HCT116 (cell line): ENCODE measurements at regions not wholly inside any gene's neighbourhood (a gene's known extent, or its start where the extent isn't known, plus 50 kb on each side); places are given as distances from the start of the nearest gene placed in this dataset.

ENCODE experiments used
- EZH2 ChIP-seq: fragments of 200-600 bp; sonication (generic); IDR thresholded peaks from 2 replicates; pipeline ENCODE4 v1.6.1; 2017; ENCODE audit warnings: antibody characterized with exemption, mixed run types
- EZH2phosphoT487 ChIP-seq: fragments of 200-600 bp; IDR thresholded peaks from 2 replicates; pipeline ENCODE4 v1.6.1; 2018; ENCODE audit warnings: antibody characterized with exemption, borderline replicate concordance
- JUND ChIP-seq: IDR thresholded peaks from 2 replicates; pipeline ENCODE4 v1.6.1; 2012
- POLR2A ChIP-seq: IDR thresholded peaks from 2 replicates; pipeline ENCODE4 v1.7.0; 2011; ENCODE audit warnings: borderline replicate concordance; ENCODE audit not compliant: insufficient read depth, insufficient read length; ENCODE audit errors: extremely low read depth
- POLR2AphosphoS5 ChIP-seq: IDR thresholded peaks from 2 replicates; pipeline ENCODE4 v1.6.1; 2011; ENCODE audit warnings: mild to moderate bottlenecking, low read depth, low read length, moderate library complexity
- TCF7L2 ChIP-seq: IDR thresholded peaks from 2 replicates; pipeline ENCODE4 v1.7.0; 2011; ENCODE audit warnings: borderline replicate concordance, inconsistent platforms; ENCODE audit not compliant: insufficient read depth, insufficient read length; ENCODE audit errors: extremely low read depth
- ZNF274 ChIP-seq: fragments of 200-500 bp; sonication (Bioruptor generic); IDR thresholded peaks from 2 replicates; pipeline ENCODE4 v1.6.1; 2014; ENCODE audit warnings: mild to moderate bottlenecking, low read depth, low read length, inconsistent platforms
- TF ChIP-seq, protein P1 (sequence below), 3 experiments: fragments of 200-600 bp in 1 of 3; sonication (generic) in 1 of 3; IDR thresholded peaks in 2 of 3; conservative IDR thresholded peaks in 1 of 3; 2 replicates each; pipeline ENCODE4 v1.5.1; 2012 to 2017; ENCODE audit warnings: low read depth in 2 of 3, low read length in 2 of 3, antibody characterized with exemption in 1 of 3, borderline replicate concordance in 1 of 3, control low read depth in 1 of 3, mild to moderate bottlenecking in 1 of 3, mixed read lengths in 1 of 3, mixed run types in 1 of 3, moderate library complexity in 1 of 3; ENCODE audit not compliant: insufficient read depth in 1 of 3

DNA sequence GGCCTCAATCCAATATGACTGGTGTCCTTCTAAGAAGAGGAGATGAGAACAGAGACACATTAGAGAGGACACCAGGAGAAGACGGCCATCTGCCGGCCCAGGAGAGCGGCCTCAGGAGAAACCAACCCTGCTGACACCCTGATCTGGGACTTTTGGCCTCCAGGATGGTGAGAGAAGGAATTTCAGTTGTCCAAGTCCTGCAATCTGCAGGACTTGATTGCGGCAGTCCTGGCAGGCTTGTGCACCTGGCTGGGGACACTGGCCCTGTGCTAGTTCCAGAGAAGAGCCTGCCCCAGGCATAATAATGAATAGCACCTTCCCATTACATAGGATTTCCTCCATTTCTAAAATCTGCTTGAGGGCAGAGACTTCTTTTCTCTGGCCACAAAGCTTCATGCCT, 409.9 kb upstream of the SHH start:
- TF ChIP-seq, protein P1, sequence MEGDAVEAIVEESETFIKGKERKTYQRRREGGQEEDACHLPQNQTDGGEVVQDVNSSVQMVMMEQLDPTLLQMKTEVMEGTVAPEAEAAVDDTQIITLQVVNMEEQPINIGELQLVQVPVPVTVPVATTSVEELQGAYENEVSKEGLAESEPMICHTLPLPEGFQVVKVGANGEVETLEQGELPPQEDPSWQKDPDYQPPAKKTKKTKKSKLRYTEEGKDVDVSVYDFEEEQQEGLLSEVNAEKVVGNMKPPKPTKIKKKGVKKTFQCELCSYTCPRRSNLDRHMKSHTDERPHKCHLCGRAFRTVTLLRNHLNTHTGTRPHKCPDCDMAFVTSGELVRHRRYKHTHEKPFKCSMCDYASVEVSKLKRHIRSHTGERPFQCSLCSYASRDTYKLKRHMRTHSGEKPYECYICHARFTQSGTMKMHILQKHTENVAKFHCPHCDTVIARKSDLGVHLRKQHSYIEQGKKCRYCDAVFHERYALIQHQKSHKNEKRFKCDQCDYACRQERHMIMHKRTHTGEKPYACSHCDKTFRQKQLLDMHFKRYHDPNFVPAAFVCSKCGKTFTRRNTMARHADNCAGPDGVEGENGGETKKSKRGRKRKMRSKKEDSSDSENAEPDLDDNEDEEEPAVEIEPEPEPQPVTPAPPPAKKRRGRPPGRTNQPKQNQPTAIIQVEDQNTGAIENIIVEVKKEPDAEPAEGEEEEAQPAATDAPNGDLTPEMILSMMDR (IDR thresholded peaks at IDR 0.05 in 2 of 3, conservative IDR thresholded peaks at IDR 0.05 in 1 of 3; ENCODE audit: borderline replicate concordance in 1 of 3, insufficient read depth in 1 of 3, low read depth in 2 of 3, low read length in 2 of 3) = no peak
- TF ChIP-seq TCF7L2 = no peak
- no peak for TF ChIP-seq EZH2phosphoT487
- no peak for TF ChIP-seq EZH2
- no peak for TF ChIP-seq POLR2AphosphoS5
- TF ChIP-seq ZNF274 = no peak
- no peak for TF ChIP-seq JUND
- no peak for TF ChIP-seq POLR2A
